GM18861 (cell line): ENCODE measurements at regions not wholly inside any gene's neighbourhood (a gene's known extent, or its start where the extent isn't known, plus 50 kb on each side); places are given as distances from the start of the nearest gene placed in this dataset.
"Not testable (repeated sequence)": the region's sequence is repeated elsewhere in the genome, so short reads cannot be mapped to it uniquely, and the experiment has no call there.

ENCODE experiments used
- ATAC-seq: cut with Tn5 transposase; IDR thresholded peaks from one replicate; pipeline ENCODE4 v1.9.1; 2021; ENCODE audit not compliant: unreplicated experiment

- ATAC-seq, result no peak
Observed at GRCh38 chr12:46884362-46884761, 58.6 kb upstream of the SLC38A4 start.

- ATAC-seq, result no peak
Observed at GRCh38 chr12:46886541-46887041, 60.8 kb upstream of the SLC38A4 start.

- ATAC-seq, result no peak
Observed at GRCh38 chr12:46887870-46888269, 62.1 kb upstream of the SLC38A4 start.

- no peak for ATAC-seq
Observed at GRCh38 chr12:46888568-46888967, 62.8 kb upstream of the SLC38A4 start.

GRCh38 chr12:46891306-46891705 is 65.5 kb upstream of the SLC38A4 start:
- ATAC-seq, result no peak

- no peak for ATAC-seq
Observed at GRCh38 chr12:46892034-46892705, 66.4 kb upstream of the SLC38A4 start.

- no peak for ATAC-seq
Observed at GRCh38 chr12:46892887-46893286, 67.1 kb upstream of the SLC38A4 start.

- no peak for ATAC-seq
Observed at GRCh38 chr12:46893434-46893833, 67.6 kb upstream of the SLC38A4 start.

GRCh38 chr12:46895726-46896125 is 69.9 kb upstream of the SLC38A4 start:
- no peak for ATAC-seq

GRCh38 chr12:46896680-46897079 is 70.9 kb upstream of the SLC38A4 start:
- no peak for ATAC-seq

- no peak for ATAC-seq
Observed at GRCh38 chr12:46898152-46898931, 72.5 kb upstream of the SLC38A4 start.

- ATAC-seq, result no peak
Observed at GRCh38 chr12:46898989-46899388, 73.2 kb upstream of the SLC38A4 start.

- no peak for ATAC-seq
Observed at GRCh38 chr12:46900734-46901463, 75.1 kb upstream of the SLC38A4 start.

- ATAC-seq, result no peak
Observed at GRCh38 chr12:46901464-46902205, 75.8 kb upstream of the SLC38A4 start.

- no peak for ATAC-seq
Observed at GRCh38 chr12:46903058-46903457, 77.3 kb upstream of the SLC38A4 start.

- ATAC-seq, result no peak
Observed at GRCh38 chr12:46904406-46905238, 78.8 kb upstream of the SLC38A4 start.

GRCh38 chr12:46905239-46905627 is 79.4 kb upstream of the SLC38A4 start:
- not testable (repeated sequence) for ATAC-seq

GRCh38 chr12:46907791-46908190 is 82.0 kb upstream of the SLC38A4 start:
- no peak for ATAC-seq

GRCh38 chr12:46908236-46908935 is 82.6 kb upstream of the SLC38A4 start:
- no peak for ATAC-seq
